ENCODE measurements at regions not wholly inside any gene's neighbourhood (a gene's known extent, or its start where the extent isn't known, plus 50 kb on each side); places are given as distances from the start of the nearest gene placed in this dataset. TPM values are rescaled to one million over a fixed set of nuclear protein-coding genes. Genes with fewer than 3 reads are reported as not detected.

GRCh38 chr5:163387589-163388343 lies 49.6 kb upstream of the CCNG1 start:
- Histone ChIP-seq H3K79me2 (ENCODE audit: control insufficient read depth, insufficient read depth, low read length) (no peaks in the 10 kb centered on the region), H3K4me1 (ENCODE audit: control insufficient read depth in 2 of 2, insufficient read depth in 2 of 2, low read length in 2 of 2) (no peaks in the 10 kb centered on the region), H3K27me3 (replicated peaks in 1 of 4; ENCODE audit: control extremely low read depth in 1 of 4, control insufficient read depth in 3 of 4, insufficient read depth in 4 of 4, low read length in 3 of 4) (peaks cover 0 to under 1% (median 0%) of the 10 kb centered on the region in 4 experiments), H3K36me3 (replicated peaks in 1 of 2; ENCODE audit: control extremely low read depth in 1 of 2, control insufficient read depth in 1 of 2, extremely low read depth in 1 of 2, insufficient read depth in 2 of 2, low read length in 1 of 2) (no peaks in the 10 kb centered on the region), H3K9me3 (ENCODE audit: control extremely low read depth in 1 of 3, control insufficient read depth in 2 of 3, insufficient read depth in 1 of 3, low read length in 2 of 3) (peaks cover 0 to 2% (median 0%) of the 10 kb centered on the region in 3 donors), H4K20me1 (ENCODE audit: control insufficient read depth, insufficient read depth, low read length, poor library complexity, severe bottlenecking) (no peaks in the 10 kb centered on the region), H3K4me3 (ENCODE audit: control extremely low read depth in 1 of 5, extremely low read depth in 1 of 5, insufficient read depth in 1 of 5, low read depth in 2 of 5, low read length in 4 of 5) (no peak overlapping the region), H3K9ac (ENCODE audit: low read length) (no peak overlapping the region), H3K4me2 (replicated peaks; ENCODE audit: low read depth, low read length, poor library complexity, severe bottlenecking) (no peak overlapping the region), H2AFZ (ENCODE audit: insufficient read depth, low read depth, low read length, poor library complexity, severe bottlenecking) (no peak overlapping the region), H3K27ac (ENCODE audit: low read length in 2 of 2) (no peak overlapping the region)
- CTCF ChIA-PET, result no interaction called here
- Mint-ChIP-seq H3K4me1 (no peaks in the 10 kb centered on the region), H3K27me3 (peaks cover 13% of the 10 kb centered on the region), H3K9me3 (ENCODE audit: insufficient read depth) (peaks cover 2% of the 10 kb centered on the region), H3K27ac (no peak overlapping the region), H3K4me3 (no peak overlapping the region)
- TF ChIP-seq CTCF (IDR thresholded peaks at IDR 0.05) (no peak), EZH2 (IDR thresholded peaks at IDR 0.05; ENCODE audit: borderline replicate concordance, insufficient read depth, low read depth, low read length, poor library complexity, severe bottlenecking) (no peak)
- intact Hi-C loops (cut with micrococcal nuclease), result no loop called here
- ATAC-seq (ENCODE audit: low read depth) (no peak), DNase-seq (no peak)
- 80% methylated on average over 3 of the region's 5 CpGs for WGBS (ENCODE audit: insufficient coverage)
- POLR2A ChIA-PET, result no interaction called here

Small RNA genes in the stretch of these regions (small RNA-seq; reads per million reads assigned to genes)
- gene RNU6-164P (ENCODE audit: insufficient read length, low read depth, low replicate concordance), result not detected

All from B cell (primary cell).